ENCODE measurements at regions not wholly inside any gene's neighbourhood (a gene's known extent, or its start where the extent isn't known, plus 50 kb on each side); places are given as distances from the start of the nearest gene placed in this dataset.
A peak's percentile ranks its signal among the peaks of the same experiment; 100 is the strongest.

DNA sequence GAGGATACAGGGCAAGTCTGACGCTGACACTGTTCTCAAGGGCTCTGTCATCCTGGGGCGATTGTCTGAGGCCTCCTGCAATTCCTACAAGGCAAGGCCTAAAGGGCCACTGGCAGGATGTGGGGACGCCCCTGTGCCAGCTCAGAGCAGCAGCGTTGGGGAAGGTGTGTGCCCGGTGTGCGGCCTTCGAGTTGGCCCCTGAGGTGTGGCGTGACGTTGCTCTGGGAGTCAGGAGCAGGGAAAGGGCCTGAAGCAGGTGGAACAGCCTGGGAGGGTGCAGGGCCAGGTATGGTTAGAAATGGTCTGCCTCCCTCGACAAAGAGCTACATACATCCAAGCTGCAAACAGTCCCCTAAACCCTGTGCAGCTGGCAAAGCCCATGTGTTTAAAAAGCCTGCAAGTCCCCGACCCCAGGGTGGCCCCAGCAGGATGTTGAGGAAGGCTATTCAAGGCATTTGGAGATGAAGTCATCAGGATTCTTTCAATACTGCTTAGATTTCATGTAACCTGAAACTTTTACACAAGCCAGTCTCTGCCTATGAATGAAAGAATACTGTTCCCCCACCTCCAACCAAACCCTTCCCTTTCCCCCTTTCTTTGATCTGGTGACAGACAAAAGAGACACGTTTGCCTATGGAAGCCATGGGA lies 142.5 kb upstream of the TNS3 start:
- DNase-seq = no peak
- TF ChIP-seq, protein P1, sequence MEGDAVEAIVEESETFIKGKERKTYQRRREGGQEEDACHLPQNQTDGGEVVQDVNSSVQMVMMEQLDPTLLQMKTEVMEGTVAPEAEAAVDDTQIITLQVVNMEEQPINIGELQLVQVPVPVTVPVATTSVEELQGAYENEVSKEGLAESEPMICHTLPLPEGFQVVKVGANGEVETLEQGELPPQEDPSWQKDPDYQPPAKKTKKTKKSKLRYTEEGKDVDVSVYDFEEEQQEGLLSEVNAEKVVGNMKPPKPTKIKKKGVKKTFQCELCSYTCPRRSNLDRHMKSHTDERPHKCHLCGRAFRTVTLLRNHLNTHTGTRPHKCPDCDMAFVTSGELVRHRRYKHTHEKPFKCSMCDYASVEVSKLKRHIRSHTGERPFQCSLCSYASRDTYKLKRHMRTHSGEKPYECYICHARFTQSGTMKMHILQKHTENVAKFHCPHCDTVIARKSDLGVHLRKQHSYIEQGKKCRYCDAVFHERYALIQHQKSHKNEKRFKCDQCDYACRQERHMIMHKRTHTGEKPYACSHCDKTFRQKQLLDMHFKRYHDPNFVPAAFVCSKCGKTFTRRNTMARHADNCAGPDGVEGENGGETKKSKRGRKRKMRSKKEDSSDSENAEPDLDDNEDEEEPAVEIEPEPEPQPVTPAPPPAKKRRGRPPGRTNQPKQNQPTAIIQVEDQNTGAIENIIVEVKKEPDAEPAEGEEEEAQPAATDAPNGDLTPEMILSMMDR (IDR thresholded peaks at IDR 0.05) = no peak
- no peak for ATAC-seq
- no peaks in the 10 kb centered on the region for H3K4me1 ChIP-seq (ENCODE audit: low read depth)
- no peak overlapping the region for H3K4me3 ChIP-seq
- intact Hi-C loops (cut with DNase I, micrococcal nuclease) = no loop called here
- H3K36me3 ChIP-seq (ENCODE audit: low read depth) = no peaks in the 10 kb centered on the region
- no peaks in the 10 kb centered on the region for H3K9me3 ChIP-seq

DNA sequence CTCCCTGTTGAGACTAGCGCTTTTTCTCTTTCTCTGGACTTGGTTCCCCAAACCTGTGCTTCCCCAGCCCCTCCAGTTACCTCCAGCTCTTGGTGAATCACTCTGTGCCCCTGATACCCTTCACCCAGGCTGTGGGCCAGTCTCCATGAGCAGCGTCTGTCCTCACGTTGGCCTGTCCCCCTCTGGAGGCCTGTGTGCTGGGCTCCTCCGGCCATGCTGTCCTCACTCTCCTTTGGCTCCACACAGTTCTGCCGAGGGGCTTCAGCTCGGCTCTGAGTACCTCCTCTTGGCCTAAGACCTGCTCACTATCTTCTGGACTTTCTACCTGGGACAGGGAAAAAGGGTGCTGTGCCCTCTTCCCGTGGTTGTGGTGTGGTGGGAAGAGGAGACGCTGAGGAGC lies 140.2 kb upstream of the TNS3 start:
- intact Hi-C loops (cut with DNase I, micrococcal nuclease) = no loop called here
- ATAC-seq = no peak
- TF ChIP-seq, protein P1 (IDR thresholded peaks at IDR 0.05) = no peak

DNA sequence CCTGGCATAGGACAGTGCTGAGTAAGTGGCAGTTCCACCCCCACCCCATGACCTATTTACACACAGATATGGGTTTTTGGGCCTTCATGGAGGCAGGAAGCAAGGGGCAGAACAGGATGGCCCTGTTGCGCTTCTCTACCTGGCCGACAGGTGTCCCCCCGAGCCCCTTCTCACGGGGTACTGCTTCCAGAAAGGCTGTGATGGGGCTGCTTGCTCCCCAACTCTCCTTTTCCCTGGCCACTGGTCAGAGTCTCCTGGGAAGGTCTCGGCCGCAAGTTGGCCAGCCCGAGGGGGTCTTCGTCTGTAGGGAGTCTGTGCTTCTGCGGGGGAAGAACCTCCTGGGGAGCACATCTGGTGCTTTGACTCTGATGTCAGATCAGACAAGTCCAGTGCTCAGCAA lies 139.8 kb upstream of the TNS3 start:
- intact Hi-C loops (cut with DNase I, micrococcal nuclease) = no loop called here
- no peaks in the 10 kb centered on the region for H3K4me1 ChIP-seq (ENCODE audit: low read depth)
- DNase-seq (no peak), ATAC-seq (no peak)
- no peaks in the 10 kb centered on the region for H3K36me3 ChIP-seq (ENCODE audit: low read depth)
- no peaks in the 10 kb centered on the region for H3K9me3 ChIP-seq
- H3K4me3 ChIP-seq = no peak overlapping the region
- TF ChIP-seq, protein P1 (IDR thresholded peaks at IDR 0.05) = no peak

More for the DNA sequence above, 140.2 kb upstream of the TNS3 start:
- no peak for DNase-seq
- Histone ChIP-seq H3K4me1 (ENCODE audit: low read depth) (no peaks in the 10 kb centered on the region), H3K36me3 (ENCODE audit: low read depth) (no peaks in the 10 kb centered on the region), H3K4me3 (no peak overlapping the region), H3K9me3 (no peaks in the 10 kb centered on the region)

DNA sequence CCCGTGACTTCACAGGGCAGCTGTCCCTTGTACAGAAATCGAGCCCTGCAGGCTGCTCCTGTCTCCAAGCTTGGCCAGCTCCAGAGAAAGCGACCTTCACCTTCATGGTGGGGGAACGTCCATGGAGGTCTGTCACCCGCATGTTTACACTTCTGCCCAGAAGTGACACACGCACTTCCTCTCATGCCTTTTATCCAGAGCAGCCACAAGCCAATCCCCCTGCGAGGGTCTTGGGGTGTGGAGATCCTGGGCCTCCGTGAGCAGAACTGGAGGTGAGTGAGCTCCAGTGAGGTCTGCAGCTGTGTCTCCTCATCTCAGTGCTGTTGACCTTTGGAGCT lies 139.0 kb upstream of the TNS3 start:
- TF ChIP-seq, protein P1 (IDR thresholded peaks at IDR 0.05) = no peak
- no peak for ATAC-seq
- no peak overlapping the region for H3K4me3 ChIP-seq
- H3K4me1 ChIP-seq (ENCODE audit: low read depth) = no peaks in the 10 kb centered on the region
- H3K36me3 ChIP-seq (ENCODE audit: low read depth) = no peaks in the 10 kb centered on the region
- DNase-seq = no peak
- no peaks in the 10 kb centered on the region for H3K9me3 ChIP-seq
- intact Hi-C loops (cut with DNase I, micrococcal nuclease) = no loop called here

DNA sequence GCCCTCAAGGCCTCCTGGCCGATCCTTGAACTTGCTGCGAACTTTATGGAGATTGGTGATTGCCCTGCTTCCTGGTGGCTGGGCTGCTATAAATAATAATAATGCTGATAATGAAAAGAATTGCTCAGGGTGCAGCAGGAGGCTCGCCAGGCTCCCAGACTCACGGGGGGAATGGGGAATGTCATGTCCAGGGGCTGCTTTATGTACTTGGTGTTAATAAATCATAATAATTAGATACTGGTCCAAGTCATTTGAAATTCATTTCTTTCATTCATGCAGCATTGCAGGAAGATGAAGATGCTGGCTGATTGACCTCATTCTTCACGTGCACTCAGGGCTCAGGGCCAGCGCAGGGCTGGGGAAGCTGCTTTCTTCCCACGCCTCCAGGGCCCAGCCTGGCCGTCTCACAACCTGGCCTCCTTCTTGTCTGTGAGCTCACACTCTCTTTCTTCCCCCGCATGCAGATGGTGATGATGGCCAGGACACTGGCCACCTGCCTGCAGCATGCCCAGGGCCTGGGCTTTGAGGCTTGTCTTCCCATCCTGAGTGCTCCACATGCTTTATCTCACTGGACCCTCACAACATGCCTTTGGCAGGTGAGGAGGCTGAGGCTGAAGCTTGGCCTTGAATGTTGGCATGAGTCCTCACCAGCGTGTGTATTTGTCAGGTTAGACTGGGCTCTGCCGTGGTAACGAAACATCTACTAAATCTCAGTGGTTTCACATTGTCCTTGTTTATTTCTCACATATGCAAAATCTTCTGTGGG lies 138.4 kb upstream of the TNS3 start:
- Histone ChIP-seq H3K4me1 (ENCODE audit: low read depth) (no peaks in the 10 kb centered on the region), H3K9me3 (no peaks in the 10 kb centered on the region), H3K36me3 (ENCODE audit: low read depth) (no peaks in the 10 kb centered on the region), H3K4me3 (no peak overlapping the region)
- DNase-seq (peak in 1 of 3 donors; percentile 32), ATAC-seq (peak; percentile 31)
- intact Hi-C loops (cut with DNase I, micrococcal nuclease) = no loop called here
- TF ChIP-seq, protein P1 (IDR thresholded peaks at IDR 0.05) = no peak
